ENCODE measurements at regions not wholly inside any gene's neighbourhood (a gene's known extent, or its start where the extent isn't known, plus 50 kb on each side); places are given as distances from the start of the nearest gene placed in this dataset.

GRCh38 chr3:106797461-106797860 lies 579.8 kb upstream of the CCDC54 start:
- WGBS, 2 experiments (ENCODE audit: insufficient coverage in 1 of 2, insufficient read length in 1 of 2): 98 to 100% methylated on average over 1 to 2 of the region's 2 CpGs
- TF ChIP-seq CTCF (conservative IDR thresholded peaks at IDR 0.05): no peak
- Histone ChIP-seq H3K4me1 (ENCODE audit: control insufficient read depth, insufficient read depth, low read length) (no peaks in the 10 kb centered on the region), H3K4me3 (ENCODE audit: low read length) (no peak overlapping the region), H3K9me3 (ENCODE audit: control insufficient read depth, low read length) (no peaks in the 10 kb centered on the region), H3K27me3 (ENCODE audit: control insufficient read depth, insufficient read depth, low read length, poor library complexity, severe bottlenecking) (no peaks in the 10 kb centered on the region), H3K9ac (ENCODE audit: extremely low read depth, low read length, poor library complexity, severe bottlenecking) (no peak overlapping the region), H3K27ac (ENCODE audit: low read depth, low read length) (no peak overlapping the region), H3K36me3 (ENCODE audit: control insufficient read depth, insufficient read depth, low read length) (no peaks in the 10 kb centered on the region)
- DNase-seq: no peak
- H3K27me3 Mint-ChIP-seq (ENCODE audit: insufficient read depth): no peaks in the 10 kb centered on the region
- H3K4me3 Mint-ChIP-seq: no peak overlapping the region
- no peaks in the 10 kb centered on the region for H3K9me3 Mint-ChIP-seq
- H3K36me3 Mint-ChIP-seq (ENCODE audit: low read depth): no peaks in the 10 kb centered on the region
- no peak overlapping the region for H3K27ac Mint-ChIP-seq
- no peaks in the 10 kb centered on the region for H3K4me1 Mint-ChIP-seq

GRCh38 chr3:106805625-106806024 lies 571.6 kb upstream of the CCDC54 start:
- DNase-seq: no peak
- no peaks in the 10 kb centered on the region for H3K4me1 ChIP-seq (ENCODE audit: control insufficient read depth, insufficient read depth, low read length)
- WGBS, 2 experiments (ENCODE audit: insufficient coverage in 1 of 2, insufficient read length in 1 of 2): 100% methylated on average over 1 of the region's 1 CpG; no CpG with 5 or more reads in 1 of the 2 experiments
- H3K36me3 ChIP-seq (ENCODE audit: control insufficient read depth, insufficient read depth, low read length): no peaks in the 10 kb centered on the region
- Mint-ChIP-seq H3K4me1 (no peaks in the 10 kb centered on the region), H3K27ac (no peak overlapping the region), H3K9me3 (no peaks in the 10 kb centered on the region), H3K4me3 (no peak overlapping the region), H3K36me3 (ENCODE audit: low read depth) (no peaks in the 10 kb centered on the region), H3K27me3 (ENCODE audit: insufficient read depth) (no peaks in the 10 kb centered on the region)
- no peak overlapping the region for H3K4me3 ChIP-seq (ENCODE audit: low read length)
- H3K9ac ChIP-seq (ENCODE audit: extremely low read depth, low read length, poor library complexity, severe bottlenecking): no peak overlapping the region
- H3K9me3 ChIP-seq (ENCODE audit: control insufficient read depth, low read length): no peaks in the 10 kb centered on the region
- H3K27me3 ChIP-seq (ENCODE audit: control insufficient read depth, insufficient read depth, low read length, poor library complexity, severe bottlenecking): no peaks in the 10 kb centered on the region
- no peak overlapping the region for H3K27ac ChIP-seq (ENCODE audit: low read depth, low read length)
- no peak for TF ChIP-seq CTCF (conservative IDR thresholded peaks at IDR 0.05)

GRCh38 chr3:106806964-106807363 lies 570.3 kb upstream of the CCDC54 start:
- Mint-ChIP-seq H3K4me1 (no peaks in the 10 kb centered on the region), H3K27ac (no peak overlapping the region), H3K27me3 (ENCODE audit: insufficient read depth) (no peaks in the 10 kb centered on the region), H3K36me3 (ENCODE audit: low read depth) (no peaks in the 10 kb centered on the region), H3K4me3 (no peak overlapping the region), H3K9me3 (no peaks in the 10 kb centered on the region)
- Histone ChIP-seq H3K4me1 (ENCODE audit: control insufficient read depth, insufficient read depth, low read length) (no peaks in the 10 kb centered on the region), H3K4me3 (ENCODE audit: low read length) (no peak overlapping the region), H3K9ac (ENCODE audit: extremely low read depth, low read length, poor library complexity, severe bottlenecking) (no peak overlapping the region), H3K27ac (ENCODE audit: low read depth, low read length) (no peak overlapping the region), H3K9me3 (ENCODE audit: control insufficient read depth, low read length) (no peaks in the 10 kb centered on the region), H3K27me3 (ENCODE audit: control insufficient read depth, insufficient read depth, low read length, poor library complexity, severe bottlenecking) (no peaks in the 10 kb centered on the region), H3K36me3 (ENCODE audit: control insufficient read depth, insufficient read depth, low read length) (no peaks in the 10 kb centered on the region)
- DNase-seq: no peak
- no peak for TF ChIP-seq CTCF (conservative IDR thresholded peaks at IDR 0.05)

All from endodermal cell (in vitro differentiated cells).